Upper lobe of left lung (tissue), 4 donors: ENCODE measurements at regions not wholly inside any gene's neighbourhood (a gene's known extent, or its start where the extent isn't known, plus 50 kb on each side); places are given as distances from the start of the nearest gene placed in this dataset.

Experiments used
- CTCF ChIP-seq, 6 experiments: fragments of 450-650 bp in 4 of 6; fragments of 200-600 bp in 2 of 6; sonication (generic) in 2 of 6; IDR thresholded peaks; one replicate each; pipeline ENCODE4 v1.5.1; 2016 to 2019; ENCODE audit warnings: antibody characterized with exemption in 6 of 6
- EP300 ChIP-seq, 4 donors: sonication (generic); formaldehyde crosslinking; IDR thresholded peaks; one replicate each; pipeline ENCODE4 v1.5.1; 2017; ENCODE audit warnings: antibody characterized with exemption in 4 of 4, control low read depth in 2 of 4
- POLR2AphosphoS5 ChIP-seq, 2 donors: sonication (generic); formaldehyde crosslinking; IDR thresholded peaks; one replicate each; pipeline ENCODE4 v1.5.1; 2017; ENCODE audit warnings: antibody characterized with exemption in 2 of 2

- TF ChIP-seq CTCF (IDR thresholded peaks at IDR 0.05), result no peak
- no peak for TF ChIP-seq EP300 (IDR thresholded peaks at IDR 0.05)
- no peak for TF ChIP-seq POLR2AphosphoS5 (IDR thresholded peaks at IDR 0.05)
These were observed 72.0 kb upstream of the SMARCAD1 start for GRCh38 chr4:94135701-94136100.
